BJ (cell line): ENCODE measurements at regions not wholly inside any gene's neighbourhood (a gene's known extent, or its start where the extent isn't known, plus 50 kb on each side); places are given as distances from the start of the nearest gene placed in this dataset.

Experiments used
- CTCF ChIA-PET: fragments of 350-600 bp; formaldehyde crosslinking; extraction: SDS; loops from one replicate; lab custom pipeline; 2021; ENCODE audit warnings: antibody characterized with exemption, inconsistent platforms; lab: Yijun Ruan, JAX
- POLR2A ChIA-PET: fragments of 300-600 bp; sonication (Branson Sonifier 250); formaldehyde crosslinking; extraction: SDS; loops from one replicate; lab custom pipeline; 2021; ENCODE audit warnings: antibody characterized with exemption; lab: Charles Lee
- DNase-seq: peaks from one replicate; pipeline ENCODE4 v3.0.0-alpha.2; 2011; ENCODE audit warnings: low read depth
- H3K27me3 ChIP-seq: 2 replicates; pipeline ENCODE4 v1.6.0; 2011; ENCODE audit warnings: low read length; ENCODE audit not compliant: control insufficient read depth, insufficient read depth
- H3K36me3 ChIP-seq: 2 replicates; pipeline ENCODE4 v1.5.1; 2011; ENCODE audit warnings: low read length; ENCODE audit not compliant: control insufficient read depth, insufficient read depth
- H3K4me3 ChIP-seq: 2 replicates; pipeline ENCODE4 v1.5.1; 2011; ENCODE audit warnings: low read depth, mild to moderate bottlenecking, control low read depth, low read length
- CTCF ChIP-seq: IDR thresholded peaks from 2 replicates; pipeline ENCODE4 v1.5.1; 2011; ENCODE audit warnings: low read depth, mild to moderate bottlenecking, control low read depth, inconsistent platforms, low read length, moderate library complexity; ENCODE audit not compliant: insufficient read depth

- POLR2A ChIA-PET = no interaction called here
- no peak for DNase-seq
- H3K4me3 ChIP-seq = no peak overlapping the region
- H3K27me3 ChIP-seq = no peaks in the 10 kb centered on the region
- no peaks in the 10 kb centered on the region for H3K36me3 ChIP-seq
- no peak for TF ChIP-seq CTCF
- CTCF ChIA-PET = no interaction called here
Observed at GRCh38 chr13:97583907-97584497, 150.0 kb downstream of the RAP2A start.

GRCh38 chr13:97586941-97587340, 153.0 kb downstream of the RAP2A start:
- no peaks in the 10 kb centered on the region for H3K27me3 ChIP-seq
- ChIA-PET POLR2A (no interaction called here), CTCF (interaction anchor here (1.3 kb wide), 1 partner anchor 569 kb away, joined by 3 read pairs; no protein-coding TSS in a partner anchor)
- no peaks in the 10 kb centered on the region for H3K36me3 ChIP-seq
- no peak for TF ChIP-seq CTCF
- H3K4me3 ChIP-seq = no peak overlapping the region
- no peak for DNase-seq

GRCh38 chr13:97588993-97589392, 155.0 kb downstream of the RAP2A start:
- no peak for TF ChIP-seq CTCF
- CTCF ChIA-PET = no interaction called here
- Histone ChIP-seq H3K36me3 (no peaks in the 10 kb centered on the region), H3K27me3 (no peaks in the 10 kb centered on the region), H3K4me3 (no peak overlapping the region)
- POLR2A ChIA-PET = no interaction called here
- DNase-seq = no peak

GRCh38 chr13:97600458-97601075, 166.6 kb downstream of the RAP2A start:
- DNase-seq = peak; percentile 4
- POLR2A ChIA-PET = no interaction called here
- no peaks in the 10 kb centered on the region for H3K36me3 ChIP-seq
- no peak overlapping the region for H3K4me3 ChIP-seq
- no peaks in the 10 kb centered on the region for H3K27me3 ChIP-seq
- TF ChIP-seq CTCF = no peak
- CTCF ChIA-PET = no interaction called here

GRCh38 chr13:97615266-97615665, 181.3 kb downstream of the RAP2A start:
- CTCF ChIA-PET = no interaction called here
- Histone ChIP-seq H3K27me3 (no peaks in the 10 kb centered on the region), H3K36me3 (no peaks in the 10 kb centered on the region), H3K4me3 (no peak overlapping the region)
- POLR2A ChIA-PET = no interaction called here
- no peak for TF ChIP-seq CTCF
- DNase-seq = no peak
